ENCODE measurements at regions not wholly inside any gene's neighbourhood (a gene's known extent, or its start where the extent isn't known, plus 50 kb on each side); places are given as distances from the start of the nearest gene placed in this dataset.

DNA sequence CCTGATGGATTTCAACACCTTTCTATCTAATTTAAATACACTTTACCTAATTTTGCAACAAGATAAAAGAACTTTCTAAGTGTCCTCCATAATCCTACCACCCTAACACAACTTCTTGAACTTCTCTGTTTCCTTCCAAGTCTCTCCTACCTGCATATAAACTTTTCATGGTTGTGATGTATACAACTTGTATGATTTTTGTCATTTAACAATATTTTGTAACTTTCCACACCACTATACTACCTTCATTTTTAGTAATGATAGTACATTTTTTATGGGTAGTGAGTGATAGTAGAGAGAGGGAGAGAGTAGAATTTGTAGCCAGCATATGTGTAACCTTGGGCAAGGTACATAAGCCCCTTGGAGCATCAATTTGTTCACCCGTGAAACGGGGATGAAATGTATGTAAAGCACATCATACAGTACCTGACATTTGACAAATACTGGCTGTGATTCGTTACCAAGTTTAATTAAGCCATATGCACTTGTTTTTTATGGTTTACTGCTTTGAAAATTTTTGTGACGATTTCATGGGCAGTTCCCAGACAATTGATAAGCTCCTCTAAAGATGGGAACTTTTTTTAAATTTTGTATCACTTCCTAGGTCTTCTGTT lies 177.8 kb upstream of the SLC38A2 start:
- TF ChIP-seq RCOR1 (IDR thresholded peaks at IDR 0.05; ENCODE audit: low read length) (no peak), POLR2AphosphoS5 (IDR thresholded peaks at IDR 0.05; ENCODE audit: low read depth, low read length) (no peak), EP300 (IDR thresholded peaks at IDR 0.05; ENCODE audit: borderline replicate concordance in 1 of 2, low read depth in 1 of 2, low read length in 1 of 2) (no peak), ELF1 (IDR thresholded peaks at IDR 0.05) (no peak), JUND (IDR thresholded peaks at IDR 0.05) (no peak), GATA2 (CRISPR knock-in tag; IDR thresholded peaks at IDR 0.05) (no peak), RAD21 (IDR thresholded peaks at IDR 0.05; ENCODE audit: low read length) (no peak), TCF12 (IDR thresholded peaks at IDR 0.05) (no peak)
- TF ChIP-seq, protein P1, sequence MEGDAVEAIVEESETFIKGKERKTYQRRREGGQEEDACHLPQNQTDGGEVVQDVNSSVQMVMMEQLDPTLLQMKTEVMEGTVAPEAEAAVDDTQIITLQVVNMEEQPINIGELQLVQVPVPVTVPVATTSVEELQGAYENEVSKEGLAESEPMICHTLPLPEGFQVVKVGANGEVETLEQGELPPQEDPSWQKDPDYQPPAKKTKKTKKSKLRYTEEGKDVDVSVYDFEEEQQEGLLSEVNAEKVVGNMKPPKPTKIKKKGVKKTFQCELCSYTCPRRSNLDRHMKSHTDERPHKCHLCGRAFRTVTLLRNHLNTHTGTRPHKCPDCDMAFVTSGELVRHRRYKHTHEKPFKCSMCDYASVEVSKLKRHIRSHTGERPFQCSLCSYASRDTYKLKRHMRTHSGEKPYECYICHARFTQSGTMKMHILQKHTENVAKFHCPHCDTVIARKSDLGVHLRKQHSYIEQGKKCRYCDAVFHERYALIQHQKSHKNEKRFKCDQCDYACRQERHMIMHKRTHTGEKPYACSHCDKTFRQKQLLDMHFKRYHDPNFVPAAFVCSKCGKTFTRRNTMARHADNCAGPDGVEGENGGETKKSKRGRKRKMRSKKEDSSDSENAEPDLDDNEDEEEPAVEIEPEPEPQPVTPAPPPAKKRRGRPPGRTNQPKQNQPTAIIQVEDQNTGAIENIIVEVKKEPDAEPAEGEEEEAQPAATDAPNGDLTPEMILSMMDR (IDR thresholded peaks at IDR 0.05), result no peak
- TF ChIP-seq, protein P2, sequence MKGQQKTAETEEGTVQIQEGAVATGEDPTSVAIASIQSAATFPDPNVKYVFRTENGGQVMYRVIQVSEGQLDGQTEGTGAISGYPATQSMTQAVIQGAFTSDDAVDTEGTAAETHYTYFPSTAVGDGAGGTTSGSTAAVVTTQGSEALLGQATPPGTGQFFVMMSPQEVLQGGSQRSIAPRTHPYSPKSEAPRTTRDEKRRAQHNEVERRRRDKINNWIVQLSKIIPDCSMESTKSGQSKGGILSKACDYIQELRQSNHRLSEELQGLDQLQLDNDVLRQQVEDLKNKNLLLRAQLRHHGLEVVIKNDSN (IDR thresholded peaks at IDR 0.05; ENCODE audit: borderline replicate concordance, low read depth), result no peak
